HepG2 (cell line): ENCODE measurements at regions not wholly inside any gene's neighbourhood (a gene's known extent, or its start where the extent isn't known, plus 50 kb on each side); places are given as distances from the start of the nearest gene placed in this dataset.

Experiments used
- ATAC-seq: fragments of 200-7000 bp; cut with Tn5 transposase; 3 replicates; pipeline ENCODE4 v1.9.1; 2020; ENCODE audit warnings: mild to moderate bottlenecking, moderate library complexity
- BruUV-seq: library from RNA; stranded (reverse); fragments of 400-500 nt; replicated peaks from 2 replicates; lab custom pipeline; 2021; lab: Mats Ljungman, UMichigan
- CTCF ChIA-PET: fragments of 300-600 bp; formaldehyde crosslinking; extraction: SDS; loops from one replicate; lab custom pipeline; 2021; ENCODE audit warnings: low total read pairs, inconsistent platforms, low intra/inter-chr PET ratio; lab: Yijun Ruan, JAX
- POLR2A ChIA-PET: fragments of 350-600 bp; sonication (Branson Sonifier 250); formaldehyde crosslinking; loops from one replicate; lab custom pipeline; 2020; ENCODE audit warnings: antibody characterized with exemption, inconsistent platforms; lab: Yijun Ruan, JAX
- DNase-seq: peaks from one replicate; pipeline ENCODE4 v3.0.0-alpha.2; 2015; ENCODE audit warnings: low spot score
- FAIRE-seq: peaks from 3 replicates; lab custom pipeline; 2011; peaks lifted over from hg19 to GRCh38; lab: Jason Lieb, UNC
- H2AFZ ChIP-seq: one replicate; pipeline ENCODE4 v1.6.1; 2011; ENCODE audit warnings: low read length, inconsistent platforms
- H3K27ac ChIP-seq: fragments of 300-600 bp; 3 replicates; pipeline ENCODE4 v1.8.0; 2011; ENCODE audit warnings: mixed run types, mild to moderate bottlenecking, mixed read lengths, low read length, inconsistent platforms; ENCODE audit not compliant: insufficient read depth; ENCODE audit errors: extremely low read length
- H3K27me3 ChIP-seq, 2 experiments: fragments of 200-600 bp in 1 of 2; 2 replicates in 1 of 2; 3 replicates in 1 of 2; pipeline versions ENCODE4 v1.6.0 to v1.8.0; 2011; ENCODE audit warnings: low read length in 2 of 2, mild to moderate bottlenecking in 2 of 2, moderate library complexity in 2 of 2, inconsistent platforms in 1 of 2; ENCODE audit not compliant: insufficient read depth in 2 of 2, control insufficient read depth in 1 of 2
- H3K36me3 ChIP-seq, 2 experiments: fragments of 200-600 bp in 1 of 2; replicated peaks in 1 of 2; 2 replicates in 1 of 2; 3 replicates in 1 of 2; pipeline versions ENCODE4 v1.5.1 to v1.8.0; 2011; ENCODE audit warnings: low read length in 2 of 2, inconsistent platforms in 1 of 2; ENCODE audit not compliant: insufficient read depth in 2 of 2, control insufficient read depth in 1 of 2
- H3K4me1 ChIP-seq: 2 replicates; pipeline ENCODE4 v1.5.1; 2012; ENCODE audit warnings: low read length, inconsistent platforms; ENCODE audit not compliant: insufficient read depth
- H3K4me2 ChIP-seq: 2 replicates; pipeline ENCODE4 v1.6.0; 2011; ENCODE audit warnings: low read depth, low read length, inconsistent platforms
- H3K4me3 ChIP-seq, 3 experiments: fragments of 200-600 bp in 1 of 3; sonication (generic), shearing (Covaris generic) in 1 of 3; replicated peaks in 1 of 3; 2 replicates each; pipeline ENCODE4 v1.5.1; 2011 to 2016; ENCODE audit warnings: low read length in 3 of 3, inconsistent platforms in 2 of 3, low read depth in 2 of 3, mild to moderate bottlenecking in 2 of 3, control low read depth in 1 of 3, mixed read lengths in 1 of 3; ENCODE audit not compliant: insufficient read depth in 1 of 3
- H3K79me2 ChIP-seq: one replicate; pipeline ENCODE4 v1.6.1; 2011; ENCODE audit warnings: low read length, inconsistent platforms; ENCODE audit not compliant: insufficient read depth
- H3K9ac ChIP-seq: 2 replicates; pipeline ENCODE4 v1.6.0; 2011; ENCODE audit warnings: mild to moderate bottlenecking, low read depth, low read length, inconsistent platforms; ENCODE audit not compliant: insufficient read depth
- H3K9me3 ChIP-seq: 2 replicates; pipeline ENCODE4 v1.5.1; 2012; ENCODE audit warnings: mild to moderate bottlenecking, low read length
- H4K20me1 ChIP-seq: 2 replicates; pipeline ENCODE4 v1.6.0; 2011; ENCODE audit warnings: inconsistent platforms, mild to moderate bottlenecking, low read length, moderate library complexity; ENCODE audit not compliant: insufficient read depth
- GATA4 ChIP-seq: sonication (generic); IDR thresholded peaks from 2 replicates; pipeline ENCODE4 v1.6.1; 2016; ENCODE audit warnings: antibody characterized with exemption, low read depth, borderline replicate concordance
- KDM3A ChIP-seq: IDR thresholded peaks from 2 replicates; pipeline ENCODE4 v1.6.1; 2018; ENCODE audit warnings: low read depth, missing compliant biosample characterization
- MXI1 ChIP-seq: IDR thresholded peaks from 3 replicates; pipeline ENCODE4 v1.6.1; 2012; ENCODE audit warnings: low read depth, low read length, inconsistent platforms, borderline replicate concordance
- PAF1 ChIP-seq: IDR thresholded peaks from 2 replicates; pipeline ENCODE4 v1.6.1; 2016; ENCODE audit warnings: missing genetic modification reagents, missing compliant biosample characterization
- TCF7L2 ChIP-seq: IDR thresholded peaks from 2 replicates; pipeline ENCODE4 v1.6.1; 2011; ENCODE audit warnings: mild to moderate bottlenecking, low read depth, low read length, moderate library complexity
- ZNF224 ChIP-seq: sonication (generic); formaldehyde crosslinking; IDR thresholded peaks from 2 replicates; pipeline ENCODE4 v1.5.0; 2020; ENCODE audit warnings: mild to moderate bottlenecking, missing genetic modification reagents
- ZNF841 ChIP-seq: sonication (generic); formaldehyde crosslinking; IDR thresholded peaks from 2 replicates; pipeline ENCODE4 v1.8.1; 2023; ENCODE audit warnings: missing genetic modification reagents, borderline replicate concordance
- WGBS: methylation state at CpG from one replicate; pipeline ENCODE4 v1.1.6; 2017; ENCODE audit warnings: low lambda C conversion rate; 5-methylcytosine and 5-hydroxymethylcytosine counted together
- in situ Hi-C: cut with HindIII; loops from 2 replicates; pipeline ENCODE4 v1.10.0; 2017; ENCODE audit warnings: low pct_unique_long_range_greater_than_20kb; ENCODE audit not compliant: extremely low pct_ligation_motif_present
- intact Hi-C: fragments of 100-400 bp; cut with micrococcal nuclease; formaldehyde crosslinking; loops from one replicate; pipeline ENCODE4 v1.10.0; 2022; ENCODE audit not compliant: unreplicated experiment
- TF ChIP-seq, protein P1 (sequence below): sonication (generic); formaldehyde crosslinking; IDR thresholded peaks from 2 replicates; pipeline ENCODE4 v1.4.0; 2020; ENCODE audit warnings: mild to moderate bottlenecking, missing genetic modification reagents
- TF ChIP-seq, protein P2 (sequence below): sonication (generic); formaldehyde crosslinking; IDR thresholded peaks from 2 replicates; pipeline ENCODE4 v1.5.0; 2020; ENCODE audit warnings: mild to moderate bottlenecking, missing genetic modification reagents, borderline replicate concordance
- TF ChIP-seq, protein P3 (sequence below): sonication (generic); formaldehyde crosslinking; IDR thresholded peaks from 2 replicates; pipeline ENCODE4 v1.5.1; 2020; ENCODE audit warnings: mild to moderate bottlenecking, moderate library complexity, missing genetic modification reagents
- TF ChIP-seq, protein P4 (sequence below): sonication (generic); formaldehyde crosslinking; IDR thresholded peaks from 2 replicates; pipeline ENCODE4 v1.5.0; 2020; ENCODE audit warnings: missing genetic modification reagents

DNA sequence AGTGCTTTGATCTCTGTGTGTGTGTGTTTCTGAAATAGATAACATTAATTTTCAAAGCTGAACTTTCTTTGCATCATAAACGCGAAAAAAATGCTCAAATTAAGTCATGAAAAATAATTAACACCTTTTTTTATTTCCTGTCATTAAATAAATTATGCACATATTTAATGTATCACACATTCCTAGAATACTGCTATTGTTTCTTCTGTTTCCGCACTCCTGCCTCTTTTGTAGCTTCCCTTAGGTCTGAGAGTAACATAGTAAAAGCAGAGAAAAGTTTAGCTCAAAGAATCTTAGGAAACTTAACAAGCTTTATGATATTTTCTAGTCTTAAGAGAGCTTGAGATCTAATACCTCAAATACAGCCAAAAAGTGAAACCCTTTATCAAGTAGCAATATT, 504.2 kb downstream of the JRKL start:
- no peaks in the 10 kb centered on the region for H3K9me3 ChIP-seq
- DNase-seq = no peak
- no peaks in the 10 kb centered on the region for H3K36me3 ChIP-seq
- CTCF ChIA-PET = no interaction called here
- H3K27me3 ChIP-seq = no peaks in the 10 kb centered on the region
- TF ChIP-seq, protein P1, sequence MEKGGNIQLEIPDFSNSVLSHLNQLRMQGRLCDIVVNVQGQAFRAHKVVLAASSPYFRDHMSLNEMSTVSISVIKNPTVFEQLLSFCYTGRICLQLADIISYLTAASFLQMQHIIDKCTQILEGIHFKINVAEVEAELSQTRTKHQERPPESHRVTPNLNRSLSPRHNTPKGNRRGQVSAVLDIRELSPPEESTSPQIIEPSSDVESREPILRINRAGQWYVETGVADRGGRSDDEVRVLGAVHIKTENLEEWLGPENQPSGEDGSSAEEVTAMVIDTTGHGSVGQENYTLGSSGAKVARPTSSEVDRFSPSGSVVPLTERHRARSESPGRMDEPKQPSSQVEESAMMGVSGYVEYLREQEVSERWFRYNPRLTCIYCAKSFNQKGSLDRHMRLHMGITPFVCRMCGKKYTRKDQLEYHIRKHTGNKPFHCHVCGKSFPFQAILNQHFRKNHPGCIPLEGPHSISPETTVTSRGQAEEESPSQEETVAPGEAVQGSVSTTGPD (CRISPR knock-in tag) = no peak
- TF ChIP-seq, protein P2, sequence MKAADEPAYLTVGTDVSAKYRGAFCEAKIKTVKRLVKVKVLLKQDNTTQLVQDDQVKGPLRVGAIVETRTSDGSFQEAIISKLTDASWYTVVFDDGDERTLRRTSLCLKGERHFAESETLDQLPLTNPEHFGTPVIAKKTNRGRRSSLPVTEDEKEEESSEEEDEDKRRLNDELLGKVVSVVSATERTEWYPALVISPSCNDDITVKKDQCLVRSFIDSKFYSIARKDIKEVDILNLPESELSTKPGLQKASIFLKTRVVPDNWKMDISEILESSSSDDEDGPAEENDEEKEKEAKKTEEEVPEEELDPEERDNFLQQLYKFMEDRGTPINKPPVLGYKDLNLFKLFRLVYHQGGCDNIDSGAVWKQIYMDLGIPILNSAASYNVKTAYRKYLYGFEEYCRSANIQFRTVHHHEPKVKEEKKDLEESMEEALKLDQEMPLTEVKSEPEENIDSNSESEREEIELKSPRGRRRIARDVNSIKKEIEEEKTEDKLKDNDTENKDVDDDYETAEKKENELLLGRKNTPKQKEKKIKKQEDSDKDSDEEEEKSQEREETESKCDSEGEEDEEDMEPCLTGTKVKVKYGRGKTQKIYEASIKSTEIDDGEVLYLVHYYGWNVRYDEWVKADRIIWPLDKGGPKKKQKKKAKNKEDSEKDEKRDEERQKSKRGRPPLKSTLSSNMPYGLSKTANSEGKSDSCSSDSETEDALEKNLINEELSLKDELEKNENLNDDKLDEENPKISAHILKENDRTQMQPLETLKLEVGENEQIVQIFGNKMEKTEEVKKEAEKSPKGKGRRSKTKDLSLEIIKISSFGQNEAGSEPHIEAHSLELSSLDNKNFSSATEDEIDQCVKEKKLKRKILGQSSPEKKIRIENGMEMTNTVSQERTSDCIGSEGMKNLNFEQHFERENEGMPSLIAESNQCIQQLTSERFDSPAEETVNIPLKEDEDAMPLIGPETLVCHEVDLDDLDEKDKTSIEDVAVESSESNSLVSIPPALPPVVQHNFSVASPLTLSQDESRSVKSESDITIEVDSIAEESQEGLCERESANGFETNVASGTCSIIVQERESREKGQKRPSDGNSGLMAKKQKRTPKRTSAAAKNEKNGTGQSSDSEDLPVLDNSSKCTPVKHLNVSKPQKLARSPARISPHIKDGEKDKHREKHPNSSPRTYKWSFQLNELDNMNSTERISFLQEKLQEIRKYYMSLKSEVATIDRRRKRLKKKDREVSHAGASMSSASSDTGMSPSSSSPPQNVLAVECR (CRISPR knock-in tag) = no peak
- TF ChIP-seq PAF1 (CRISPR knock-in tag) (no peak), ZNF224 (CRISPR knock-in tag) (no peak), GATA4 (no peak), ZNF841 (no peak), TCF7L2 (no peak), KDM3A (no peak), MXI1 (no peak)
- TF ChIP-seq, protein P3, sequence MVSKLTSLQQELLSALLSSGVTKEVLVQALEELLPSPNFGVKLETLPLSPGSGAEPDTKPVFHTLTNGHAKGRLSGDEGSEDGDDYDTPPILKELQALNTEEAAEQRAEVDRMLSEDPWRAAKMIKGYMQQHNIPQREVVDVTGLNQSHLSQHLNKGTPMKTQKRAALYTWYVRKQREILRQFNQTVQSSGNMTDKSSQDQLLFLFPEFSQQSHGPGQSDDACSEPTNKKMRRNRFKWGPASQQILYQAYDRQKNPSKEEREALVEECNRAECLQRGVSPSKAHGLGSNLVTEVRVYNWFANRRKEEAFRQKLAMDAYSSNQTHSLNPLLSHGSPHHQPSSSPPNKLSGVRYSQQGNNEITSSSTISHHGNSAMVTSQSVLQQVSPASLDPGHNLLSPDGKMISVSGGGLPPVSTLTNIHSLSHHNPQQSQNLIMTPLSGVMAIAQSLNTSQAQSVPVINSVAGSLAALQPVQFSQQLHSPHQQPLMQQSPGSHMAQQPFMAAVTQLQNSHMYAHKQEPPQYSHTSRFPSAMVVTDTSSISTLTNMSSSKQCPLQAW (CRISPR knock-in tag) = no peak
- TF ChIP-seq, protein P4, sequence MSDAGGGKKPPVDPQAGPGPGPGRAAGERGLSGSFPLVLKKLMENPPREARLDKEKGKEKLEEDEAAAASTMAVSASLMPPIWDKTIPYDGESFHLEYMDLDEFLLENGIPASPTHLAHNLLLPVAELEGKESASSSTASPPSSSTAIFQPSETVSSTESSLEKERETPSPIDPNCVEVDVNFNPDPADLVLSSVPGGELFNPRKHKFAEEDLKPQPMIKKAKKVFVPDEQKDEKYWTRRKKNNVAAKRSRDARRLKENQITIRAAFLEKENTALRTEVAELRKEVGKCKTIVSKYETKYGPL (CRISPR knock-in tag) = no peak
- H3K4me2 ChIP-seq = no peak overlapping the region
- H3K27ac ChIP-seq = no peak overlapping the region
- ATAC-seq = no peak
- 3% methylated on average over 3 of the region's 3 CpGs for WGBS
- H3K4me1 ChIP-seq = no peaks in the 10 kb centered on the region
- H3K9ac ChIP-seq = no peak overlapping the region
- no TSS peak for BruUV-seq
- no peak overlapping the region for H2AFZ ChIP-seq
- H3K4me3 ChIP-seq = no peak overlapping the region
- no peak for FAIRE-seq
- in situ Hi-C loops = no loop called here
- H3K79me2 ChIP-seq = no peaks in the 10 kb centered on the region
- intact Hi-C loops = no loop called here
- H4K20me1 ChIP-seq = no peaks in the 10 kb centered on the region
- POLR2A ChIA-PET = no interaction called here
